NCI-H774 (cell line): ENCODE measurements at regions not wholly inside any gene's neighbourhood (a gene's known extent, or its start where the extent isn't known, plus 50 kb on each side); places are given as distances from the start of the nearest gene placed in this dataset.
"Not testable (repeated sequence)": the region's sequence is repeated elsewhere in the genome, so short reads cannot be mapped to it uniquely, and the experiment has no call there.

ENCODE experiments used
- DNase-seq: peaks from one replicate; lab custom pipeline; 2025; lab: John Stamatoyannopoulos, UW

- no peak for DNase-seq
Measured at GRCh38 chr4:57234252-57234775, 124.1 kb upstream of the IGFBP7 start.

DNA sequence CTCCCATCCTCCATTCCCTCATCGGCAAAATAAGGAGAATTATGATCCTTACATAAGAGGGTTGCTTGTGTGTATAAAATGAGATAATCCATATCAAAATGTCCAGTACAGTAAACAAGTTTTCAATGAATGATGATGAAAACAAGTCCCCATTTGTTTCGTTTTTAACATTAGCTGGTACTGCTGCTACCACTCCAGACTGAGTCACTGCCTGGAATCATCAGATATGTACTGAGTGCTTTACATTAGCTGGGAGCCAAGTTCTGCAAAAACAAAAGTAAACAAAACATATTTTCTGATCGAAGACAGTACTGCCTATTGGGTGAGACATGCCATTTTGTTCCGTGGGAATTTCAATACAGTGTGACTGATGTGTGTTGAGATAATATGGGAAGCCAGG is 123.2 kb upstream of the IGFBP7 start:
- DNase-seq: no peak

DNA sequence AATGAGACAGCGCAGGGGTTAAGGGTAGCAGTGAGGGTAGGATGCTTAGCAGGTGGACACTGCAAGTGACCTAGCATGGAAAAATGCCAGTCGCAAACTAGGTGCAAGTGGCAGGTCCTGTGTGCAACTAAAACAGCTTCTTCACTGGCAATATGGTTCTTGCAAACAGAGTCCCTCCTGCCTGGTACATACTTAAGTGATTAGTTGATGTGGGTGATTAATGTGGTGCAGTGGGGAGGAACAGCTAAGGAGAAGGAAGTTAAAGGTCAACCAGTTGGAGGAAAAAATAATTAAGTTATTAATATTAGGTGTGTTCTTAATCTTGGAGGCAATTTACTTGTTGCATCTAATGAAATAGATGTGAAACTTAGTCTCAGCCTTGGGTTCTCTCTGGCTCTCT is 121.6 kb upstream of the IGFBP7 start:
- DNase-seq: no peak

GRCh38 chr4:57220734-57221133 is 110.5 kb upstream of the IGFBP7 start:
- DNase-seq: no peak

DNA sequence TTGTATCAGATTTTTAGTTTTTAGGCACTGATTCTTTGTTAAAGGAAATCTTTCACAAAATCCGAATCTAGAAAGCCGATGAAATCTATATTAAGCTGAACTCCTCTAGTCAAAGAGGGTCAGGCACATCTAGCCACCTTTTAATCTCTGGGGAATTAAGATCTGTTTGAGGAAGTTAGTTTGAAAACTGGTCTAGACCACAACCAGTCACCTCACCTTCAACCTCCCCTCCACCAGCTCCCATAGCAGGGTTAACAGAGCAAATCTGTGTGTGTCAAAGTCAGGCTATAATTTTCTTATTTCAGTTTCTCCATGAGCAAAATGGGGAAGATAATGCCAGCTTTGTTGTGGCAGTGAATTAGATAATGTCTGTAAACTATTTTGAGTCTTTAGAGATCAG is 110.0 kb upstream of the IGFBP7 start:
- no peak for DNase-seq

GRCh38 chr4:57219431-57219830 is 109.2 kb upstream of the IGFBP7 start:
- no peak for DNase-seq

GRCh38 chr4:57214654-57215411 is 104.6 kb upstream of the IGFBP7 start:
- DNase-seq: no peak

- no peak for DNase-seq
Measured at GRCh38 chr4:57211131-57211530, 100.9 kb upstream of the IGFBP7 start.

GRCh38 chr4:57206172-57206571 is 96.0 kb upstream of the IGFBP7 start:
- no peak for DNase-seq

DNA sequence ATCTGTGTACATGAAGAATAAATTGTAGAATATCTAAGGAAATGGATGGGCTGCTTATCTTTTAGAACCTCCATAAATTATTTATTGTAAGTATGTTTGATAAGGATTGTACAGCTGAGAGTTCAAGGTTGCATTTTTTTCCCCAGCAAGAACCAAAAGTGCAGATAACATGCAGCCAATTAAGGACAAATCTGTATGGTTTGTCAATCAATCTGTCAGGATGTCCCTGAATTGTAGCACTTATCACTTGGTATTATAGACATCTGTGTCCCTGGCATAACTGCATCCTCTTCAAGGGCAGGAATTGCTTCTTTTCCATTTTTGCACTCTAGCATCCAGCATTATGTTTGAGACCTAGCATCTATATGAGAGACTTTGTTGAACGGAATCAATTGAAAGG is 95.4 kb upstream of the IGFBP7 start:
- DNase-seq: no peak

- DNase-seq: no peak
Measured at GRCh38 chr4:57200799-57201327, 90.7 kb upstream of the IGFBP7 start.

DNA sequence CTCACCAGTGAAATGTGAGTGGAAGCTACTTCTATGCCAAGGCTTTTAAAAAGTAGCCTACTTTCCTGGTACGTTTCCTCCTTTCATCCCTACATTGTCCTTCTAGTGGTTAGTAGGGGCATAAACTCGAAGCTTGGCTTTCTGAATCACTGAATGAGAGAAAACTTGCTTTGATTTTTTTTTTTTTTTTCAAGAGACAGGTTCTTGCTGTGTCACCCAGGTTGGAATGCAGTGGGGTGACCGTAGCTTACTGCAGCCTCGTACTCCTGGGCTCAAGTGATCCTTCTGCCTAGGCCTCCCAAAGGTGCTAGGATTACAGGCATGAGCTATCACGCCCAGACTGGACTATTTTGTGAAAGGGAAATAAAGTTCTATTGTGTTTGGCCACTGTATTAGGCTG is 89.1 kb upstream of the IGFBP7 start:
- DNase-seq: no peak

DNA sequence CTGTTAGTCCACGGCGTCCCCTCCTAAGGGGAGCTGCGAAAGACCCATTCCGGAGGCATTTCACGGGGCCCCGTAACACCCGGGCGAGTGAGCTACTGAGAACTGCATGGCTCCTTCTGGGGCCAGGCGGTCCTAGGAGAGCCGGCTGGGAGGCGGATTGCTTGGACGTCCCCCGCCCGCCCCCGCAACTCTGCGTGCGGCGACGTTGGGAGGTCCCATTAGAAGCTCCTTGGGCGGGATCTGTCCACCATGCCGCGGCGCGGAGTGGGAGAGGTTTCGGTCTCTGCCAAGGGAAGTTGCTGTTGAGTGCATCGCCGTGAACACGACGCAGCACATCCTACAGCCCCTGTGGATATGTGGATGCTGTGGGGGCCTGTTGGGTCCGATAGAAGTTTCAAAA is 85.4 kb upstream of the IGFBP7 start:
- no peak for DNase-seq

DNA sequence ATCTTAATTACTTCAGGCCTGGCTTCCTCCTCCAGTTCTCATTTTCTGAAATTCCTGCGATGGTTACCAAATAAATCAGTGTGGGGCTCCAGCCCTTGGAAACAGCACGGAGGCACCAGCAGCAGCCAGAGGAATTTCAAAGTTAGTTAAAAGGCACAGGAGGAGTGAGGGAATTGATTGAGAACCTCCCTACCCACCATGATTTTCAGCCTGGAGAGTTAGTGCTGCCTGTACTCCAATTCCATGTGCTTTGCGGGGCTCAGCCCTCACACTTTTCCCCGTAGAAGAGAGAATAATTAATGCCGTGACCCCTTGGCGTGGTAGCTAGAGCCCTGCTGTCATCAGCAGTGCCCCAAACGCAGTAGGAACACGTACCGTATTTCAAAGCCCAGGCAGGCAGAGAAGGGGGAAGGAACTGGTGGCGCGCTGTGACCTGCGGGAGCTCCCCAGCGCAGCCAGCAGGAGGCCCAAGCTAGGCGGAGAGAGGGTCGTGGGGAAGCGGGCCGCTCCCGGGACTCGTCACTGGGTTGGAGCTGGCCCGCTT is 84.0 kb upstream of the IGFBP7 start:
- no peak for DNase-seq

- DNase-seq: no peak
Measured at GRCh38 chr4:57193209-57193810, 83.1 kb upstream of the IGFBP7 start.

DNA sequence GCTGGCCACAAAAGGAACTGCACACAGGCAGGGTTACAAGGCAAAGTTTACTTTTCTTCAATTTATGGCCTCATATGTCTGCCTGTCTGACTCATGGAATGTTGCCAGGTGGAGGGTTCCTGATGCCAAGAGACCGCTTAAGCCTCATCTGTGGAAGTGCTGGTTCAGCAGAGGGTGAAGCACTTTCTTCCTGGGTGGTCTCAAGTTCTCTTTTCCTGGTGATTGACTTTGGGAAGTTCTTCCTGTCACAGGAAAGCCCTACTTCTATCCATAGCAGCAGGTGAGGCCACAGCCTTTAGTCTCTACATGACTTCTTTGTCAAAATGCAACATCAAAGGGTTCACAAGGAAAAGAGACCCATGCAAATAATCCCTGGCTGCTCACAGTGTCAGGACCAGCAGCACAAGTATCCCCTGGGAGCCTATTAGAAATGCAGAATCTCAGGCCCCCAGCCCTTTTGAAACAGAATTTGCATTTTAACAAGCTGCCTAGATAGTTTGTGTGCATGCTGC is 81.4 kb upstream of the IGFBP7 start:
- DNase-seq: no peak

DNA sequence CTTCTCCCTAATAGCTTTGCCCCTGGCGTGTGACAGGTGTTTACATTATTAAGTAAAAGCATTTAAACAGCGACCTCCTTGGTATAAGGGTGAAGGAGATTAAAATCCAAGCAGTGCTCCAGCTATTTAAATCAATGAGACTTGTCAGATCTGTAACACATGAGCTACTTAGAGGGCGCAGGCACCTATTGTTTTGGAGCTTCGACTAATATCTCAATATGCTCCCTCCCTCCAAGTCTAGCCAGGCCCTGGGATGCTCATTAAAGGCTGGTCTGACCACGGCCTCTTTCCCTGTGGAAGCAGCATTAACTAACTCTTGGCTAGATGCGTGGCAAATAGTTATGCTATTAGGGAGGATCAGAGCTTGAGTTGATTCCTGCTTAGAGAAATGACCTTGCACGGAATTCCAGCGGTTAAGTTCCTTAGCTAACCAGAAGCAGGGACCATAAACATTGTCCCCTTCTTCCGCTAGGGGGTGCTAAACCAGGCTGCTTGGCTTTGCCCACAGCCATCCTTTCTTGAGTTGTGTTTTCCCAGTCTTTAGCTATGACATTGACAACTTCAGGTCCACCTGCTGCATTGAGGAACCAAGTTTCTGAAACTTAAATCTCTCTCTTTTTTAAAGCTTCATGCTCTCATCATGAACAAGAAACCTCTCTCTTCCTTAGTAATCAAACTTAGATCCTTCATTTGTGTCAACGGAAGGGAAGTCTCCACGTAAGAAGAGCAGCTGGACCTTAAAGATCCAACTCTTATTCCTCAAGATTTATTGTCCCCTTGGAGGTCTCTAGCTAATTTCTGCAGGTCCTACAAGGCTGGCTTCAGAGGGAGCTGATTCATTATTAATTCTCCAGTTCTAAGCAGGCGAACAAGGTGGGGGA is 80.7 kb upstream of the IGFBP7 start:
- DNase-seq: no peak

DNA sequence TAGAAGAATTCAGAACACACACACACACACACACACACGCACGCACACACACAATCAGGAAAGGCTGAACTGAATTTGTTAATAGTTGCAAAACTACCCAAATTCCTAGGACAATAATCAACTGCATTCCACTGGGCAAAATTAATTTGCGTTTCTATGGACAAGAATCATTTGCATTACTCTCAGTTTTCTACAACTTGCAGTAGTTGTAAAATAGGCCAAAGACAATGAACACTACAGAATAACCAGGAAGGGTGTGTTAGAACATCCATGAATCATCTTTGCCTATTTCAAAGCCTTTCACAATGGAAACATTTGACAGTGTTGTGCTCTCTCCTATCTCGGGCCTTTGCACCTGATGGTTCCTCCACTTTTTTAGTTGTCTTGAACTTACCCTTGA is 77.1 kb upstream of the IGFBP7 start:
- DNase-seq: no peak

DNA sequence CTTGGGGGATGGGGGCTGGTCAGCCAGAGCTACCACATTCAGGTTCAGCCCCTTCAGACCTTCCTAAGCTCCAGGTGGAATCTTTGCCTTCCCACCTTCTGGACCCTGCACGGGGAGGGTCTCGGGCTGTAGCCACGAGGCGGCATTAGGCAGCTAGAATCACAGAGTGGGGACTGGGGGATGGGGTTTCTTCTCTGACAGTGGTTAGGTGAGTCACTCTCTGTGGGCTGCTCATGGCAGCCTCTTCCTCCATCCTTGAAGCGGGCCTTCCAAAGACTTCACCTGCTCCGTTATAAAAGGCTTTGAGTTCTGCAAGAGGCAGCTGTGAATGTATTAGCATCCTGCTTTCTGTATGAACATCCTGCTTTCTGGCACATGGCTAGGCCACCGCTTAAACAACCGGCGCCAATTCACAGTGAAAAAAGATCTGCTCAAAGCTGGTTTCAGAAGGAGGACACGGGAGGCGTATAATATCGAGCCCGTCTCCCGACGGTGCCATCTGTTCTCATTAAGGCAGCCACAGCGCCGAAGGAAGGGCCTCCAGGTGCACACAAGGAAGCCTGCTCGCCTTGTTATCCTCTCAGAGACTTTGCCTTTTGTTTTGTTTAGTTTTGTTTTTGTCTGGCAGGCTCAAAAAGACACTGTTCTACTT is 74.3 kb upstream of the IGFBP7 start:
- no peak for DNase-seq

DNA sequence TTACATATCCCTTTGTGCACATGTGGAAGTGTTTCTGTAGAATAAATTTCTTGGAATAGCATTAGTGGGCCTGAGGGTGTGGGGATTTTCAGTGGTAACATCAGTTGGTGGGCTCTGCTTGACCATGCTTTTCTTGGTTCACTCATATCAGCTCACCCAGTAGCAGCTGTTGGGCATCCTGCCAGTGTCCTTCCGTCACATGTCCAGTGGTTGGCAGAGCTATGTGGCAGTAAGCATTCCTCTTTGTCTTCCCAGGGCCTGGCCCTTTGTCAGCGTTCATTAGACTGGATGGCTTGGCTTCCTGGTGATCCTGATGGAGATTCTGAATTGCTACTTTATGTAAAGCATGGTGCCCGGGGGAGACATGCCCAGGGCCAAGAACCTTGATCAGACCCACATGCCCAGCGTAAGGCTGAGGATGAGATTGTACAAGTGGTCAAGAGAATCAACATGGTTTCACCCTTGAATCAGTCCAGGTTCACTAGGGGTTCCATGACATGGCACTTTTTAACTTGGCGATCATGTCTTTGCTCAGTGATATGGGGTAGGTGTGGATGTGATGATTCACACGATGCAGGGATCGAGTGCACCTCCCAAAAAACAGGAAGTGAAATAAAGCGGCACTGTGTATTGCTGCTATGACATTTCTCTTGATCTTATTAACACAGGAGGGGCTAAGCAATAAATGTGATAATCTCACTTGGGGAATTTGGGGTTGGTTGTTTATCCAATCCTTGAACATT is 72.1 kb upstream of the IGFBP7 start:
- DNase-seq: peak; percentile 47

DNA sequence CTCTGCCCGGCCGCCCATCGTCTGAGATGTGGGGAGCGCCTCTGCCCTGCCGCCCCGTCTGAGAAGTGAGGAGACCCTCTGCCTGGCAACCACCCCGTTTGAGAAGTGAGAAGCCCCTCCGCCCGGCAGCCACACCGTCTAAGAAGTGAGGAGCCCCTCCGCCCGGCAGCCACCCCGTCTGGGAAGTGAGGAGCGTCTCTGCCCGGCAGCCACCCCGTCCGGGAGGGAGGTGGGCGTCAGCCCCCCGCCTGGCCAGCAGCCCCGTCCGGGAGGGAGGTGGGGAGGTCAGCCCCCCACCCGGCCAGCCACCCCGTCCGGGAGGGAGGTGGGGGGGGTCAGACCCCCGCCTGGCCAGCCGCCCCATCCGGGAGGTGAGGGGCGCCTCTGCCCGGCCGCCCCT is 63.0 kb upstream of the IGFBP7 start:
- not testable (repeated sequence) for DNase-seq
